A673 (cell line): ENCODE measurements at regions not wholly inside any gene's neighbourhood (a gene's known extent, or its start where the extent isn't known, plus 50 kb on each side); places are given as distances from the start of the nearest gene placed in this dataset.

ENCODE experiments used
- EZH2 ChIP-seq: fragments of 200-600 bp; sonication (generic); IDR thresholded peaks from 2 replicates; pipeline ENCODE4 v1.6.1; 2017; ENCODE audit warnings: borderline replicate concordance, low read depth, mild to moderate bottlenecking, mixed read lengths, antibody characterized with exemption, low read length; ENCODE audit not compliant: poor library complexity, severe bottlenecking
- TF ChIP-seq, protein P1 (sequence below): fragments of 300-800, 200-600 bp; sonication (generic); conservative IDR thresholded peaks from 2 replicates; pipeline ENCODE4 v1.5.1; 2017; ENCODE audit warnings: low read depth, mild to moderate bottlenecking, antibody characterized with exemption, low read length, moderate library complexity, mixed read lengths

DNA sequence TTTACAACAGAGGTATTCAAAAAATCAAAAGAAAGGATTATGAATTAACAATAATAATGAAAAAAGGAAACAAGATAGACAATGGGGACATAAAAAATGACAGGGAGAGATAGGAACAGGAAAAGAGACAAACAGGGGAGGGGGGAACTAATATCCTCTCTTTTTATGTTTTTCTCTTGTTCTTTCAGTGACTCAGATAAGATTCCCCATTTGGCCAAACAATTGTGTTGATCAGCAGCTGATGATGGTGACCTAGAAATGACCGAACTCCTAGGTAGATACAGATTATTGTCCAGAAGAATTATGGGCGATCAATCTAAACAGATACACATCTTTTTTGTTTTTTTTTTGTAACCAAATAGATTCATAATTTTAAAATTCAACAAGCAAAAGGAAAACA lies 1277.2 kb upstream of the FLRT2 start:
- TF ChIP-seq, protein P1, sequence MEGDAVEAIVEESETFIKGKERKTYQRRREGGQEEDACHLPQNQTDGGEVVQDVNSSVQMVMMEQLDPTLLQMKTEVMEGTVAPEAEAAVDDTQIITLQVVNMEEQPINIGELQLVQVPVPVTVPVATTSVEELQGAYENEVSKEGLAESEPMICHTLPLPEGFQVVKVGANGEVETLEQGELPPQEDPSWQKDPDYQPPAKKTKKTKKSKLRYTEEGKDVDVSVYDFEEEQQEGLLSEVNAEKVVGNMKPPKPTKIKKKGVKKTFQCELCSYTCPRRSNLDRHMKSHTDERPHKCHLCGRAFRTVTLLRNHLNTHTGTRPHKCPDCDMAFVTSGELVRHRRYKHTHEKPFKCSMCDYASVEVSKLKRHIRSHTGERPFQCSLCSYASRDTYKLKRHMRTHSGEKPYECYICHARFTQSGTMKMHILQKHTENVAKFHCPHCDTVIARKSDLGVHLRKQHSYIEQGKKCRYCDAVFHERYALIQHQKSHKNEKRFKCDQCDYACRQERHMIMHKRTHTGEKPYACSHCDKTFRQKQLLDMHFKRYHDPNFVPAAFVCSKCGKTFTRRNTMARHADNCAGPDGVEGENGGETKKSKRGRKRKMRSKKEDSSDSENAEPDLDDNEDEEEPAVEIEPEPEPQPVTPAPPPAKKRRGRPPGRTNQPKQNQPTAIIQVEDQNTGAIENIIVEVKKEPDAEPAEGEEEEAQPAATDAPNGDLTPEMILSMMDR, result no peak
- TF ChIP-seq EZH2, result no peak
